ENCODE measurements at regions not wholly inside any gene's neighbourhood (a gene's known extent, or its start where the extent isn't known, plus 50 kb on each side); places are given as distances from the start of the nearest gene placed in this dataset.

DNA sequence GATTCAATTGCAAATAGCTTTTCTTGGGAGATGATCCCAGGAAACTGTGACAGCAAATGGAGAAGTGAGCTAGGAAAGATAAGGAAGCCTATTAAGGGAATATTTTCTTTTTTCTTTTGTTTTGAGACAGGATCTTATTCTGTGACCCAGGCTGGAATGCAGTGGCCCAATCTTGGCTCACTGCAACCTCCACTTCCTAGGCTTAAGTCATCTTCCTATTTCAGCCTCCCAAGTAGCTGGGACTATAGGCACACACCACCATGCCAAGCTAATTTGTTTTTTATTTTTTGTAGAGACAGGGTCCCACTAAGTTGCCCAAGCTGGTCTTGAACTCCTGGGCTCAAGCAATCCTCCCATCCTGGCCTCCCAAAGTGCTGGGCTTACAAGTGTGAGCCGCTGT is 433.7 kb downstream of the RPS6KC1 start:
- no peak for TF ChIP-seq RAD21 (IDR thresholded peaks at IDR 0.05; ENCODE audit: low read length)
- TF ChIP-seq, protein P1, sequence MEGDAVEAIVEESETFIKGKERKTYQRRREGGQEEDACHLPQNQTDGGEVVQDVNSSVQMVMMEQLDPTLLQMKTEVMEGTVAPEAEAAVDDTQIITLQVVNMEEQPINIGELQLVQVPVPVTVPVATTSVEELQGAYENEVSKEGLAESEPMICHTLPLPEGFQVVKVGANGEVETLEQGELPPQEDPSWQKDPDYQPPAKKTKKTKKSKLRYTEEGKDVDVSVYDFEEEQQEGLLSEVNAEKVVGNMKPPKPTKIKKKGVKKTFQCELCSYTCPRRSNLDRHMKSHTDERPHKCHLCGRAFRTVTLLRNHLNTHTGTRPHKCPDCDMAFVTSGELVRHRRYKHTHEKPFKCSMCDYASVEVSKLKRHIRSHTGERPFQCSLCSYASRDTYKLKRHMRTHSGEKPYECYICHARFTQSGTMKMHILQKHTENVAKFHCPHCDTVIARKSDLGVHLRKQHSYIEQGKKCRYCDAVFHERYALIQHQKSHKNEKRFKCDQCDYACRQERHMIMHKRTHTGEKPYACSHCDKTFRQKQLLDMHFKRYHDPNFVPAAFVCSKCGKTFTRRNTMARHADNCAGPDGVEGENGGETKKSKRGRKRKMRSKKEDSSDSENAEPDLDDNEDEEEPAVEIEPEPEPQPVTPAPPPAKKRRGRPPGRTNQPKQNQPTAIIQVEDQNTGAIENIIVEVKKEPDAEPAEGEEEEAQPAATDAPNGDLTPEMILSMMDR (conservative IDR thresholded peaks at IDR 0.05; ENCODE audit: low read depth, low read length), result no peak
- TF ChIP-seq MAZ (IDR thresholded peaks at IDR 0.05; ENCODE audit: borderline replicate concordance, low read depth, low read length), result no peak

All from IMR-90 (cell line).